H1 (cell line): ENCODE measurements at regions not wholly inside any gene's neighbourhood (a gene's known extent, or its start where the extent isn't known, plus 50 kb on each side); places are given as distances from the start of the nearest gene placed in this dataset.

Source experiments
- RAD21 ChIP-seq, 2 experiments: IDR thresholded peaks in 1 of 2; conservative IDR thresholded peaks in 1 of 2; 2 replicates each; pipeline ENCODE4 v1.6.1; 2011; ENCODE audit warnings: low read depth in 2 of 2, low read length in 2 of 2, improper control_type of control experiment in 1 of 2, inconsistent platforms in 1 of 2, mild to moderate bottlenecking in 1 of 2, moderate library complexity in 1 of 2

DNA sequence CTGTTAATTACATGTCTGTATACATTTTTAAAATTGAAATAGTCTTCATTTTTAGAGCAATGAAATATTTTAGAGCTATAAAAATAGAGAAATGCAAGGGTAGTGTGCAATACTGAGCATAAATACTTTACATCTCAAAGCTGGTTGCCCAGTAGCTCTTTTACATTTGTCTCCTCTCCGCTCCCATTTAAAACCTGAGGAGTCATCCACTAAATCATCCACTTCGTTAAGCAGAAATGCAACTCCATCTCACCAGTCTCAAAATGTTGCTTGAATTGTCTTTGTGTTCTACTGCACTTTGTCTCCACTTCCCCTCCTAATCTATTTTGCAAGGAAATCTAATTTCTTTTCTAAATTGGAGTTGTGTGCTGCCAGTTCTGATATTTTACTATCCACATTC, 563.6 kb downstream of the VGLL3 start (continued):
- no peak for TF ChIP-seq RAD21 (IDR thresholded peaks at IDR 0.05 in 1 of 2, conservative IDR thresholded peaks at IDR 0.05 in 1 of 2; ENCODE audit: low read depth in 2 of 2, low read length in 2 of 2)
